ENCODE measurements at regions not wholly inside any gene's neighbourhood (a gene's known extent, or its start where the extent isn't known, plus 50 kb on each side); places are given as distances from the start of the nearest gene placed in this dataset.

DNA sequence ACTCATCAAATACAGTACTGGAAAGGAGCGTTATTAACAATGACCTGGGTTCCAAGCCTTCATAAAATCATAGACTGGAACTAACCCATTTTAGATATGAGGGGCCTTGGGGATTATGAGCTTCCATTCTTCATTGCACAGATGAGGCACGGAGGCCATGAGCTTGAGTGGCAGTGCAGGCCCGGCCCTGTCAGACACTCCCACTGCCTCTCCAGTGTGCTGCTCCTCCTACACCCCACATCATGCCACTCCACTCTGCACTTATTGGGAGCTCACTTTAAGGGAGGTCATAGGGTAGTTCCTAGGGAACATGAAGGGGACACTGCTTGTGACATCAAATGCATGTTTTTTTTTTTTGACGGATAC, 77.9 kb downstream of the TSN start:
- FAIRE-seq: no peak
- TF ChIP-seq, protein P1, sequence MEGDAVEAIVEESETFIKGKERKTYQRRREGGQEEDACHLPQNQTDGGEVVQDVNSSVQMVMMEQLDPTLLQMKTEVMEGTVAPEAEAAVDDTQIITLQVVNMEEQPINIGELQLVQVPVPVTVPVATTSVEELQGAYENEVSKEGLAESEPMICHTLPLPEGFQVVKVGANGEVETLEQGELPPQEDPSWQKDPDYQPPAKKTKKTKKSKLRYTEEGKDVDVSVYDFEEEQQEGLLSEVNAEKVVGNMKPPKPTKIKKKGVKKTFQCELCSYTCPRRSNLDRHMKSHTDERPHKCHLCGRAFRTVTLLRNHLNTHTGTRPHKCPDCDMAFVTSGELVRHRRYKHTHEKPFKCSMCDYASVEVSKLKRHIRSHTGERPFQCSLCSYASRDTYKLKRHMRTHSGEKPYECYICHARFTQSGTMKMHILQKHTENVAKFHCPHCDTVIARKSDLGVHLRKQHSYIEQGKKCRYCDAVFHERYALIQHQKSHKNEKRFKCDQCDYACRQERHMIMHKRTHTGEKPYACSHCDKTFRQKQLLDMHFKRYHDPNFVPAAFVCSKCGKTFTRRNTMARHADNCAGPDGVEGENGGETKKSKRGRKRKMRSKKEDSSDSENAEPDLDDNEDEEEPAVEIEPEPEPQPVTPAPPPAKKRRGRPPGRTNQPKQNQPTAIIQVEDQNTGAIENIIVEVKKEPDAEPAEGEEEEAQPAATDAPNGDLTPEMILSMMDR (IDR thresholded peaks at IDR 0.05; ENCODE audit: borderline replicate concordance, extremely low read depth, insufficient read depth): no peak
- no peak overlapping the region for H3K27ac ChIP-seq (ENCODE audit: low read depth in 2 of 2, low read length in 2 of 2)
- intact Hi-C loops (cut with DNase I): no loop called here
- no peaks in the 10 kb centered on the region for H3K9me3 ChIP-seq (ENCODE audit: control insufficient read depth in 2 of 3, insufficient read depth in 1 of 3, low read length in 3 of 3)
- no peaks in the 10 kb centered on the region for H3K4me1 ChIP-seq (ENCODE audit: control insufficient read depth in 2 of 3, insufficient read depth in 2 of 3, low read depth in 1 of 3, low read length in 3 of 3)
- no peak overlapping the region for H3K4me3 ChIP-seq (ENCODE audit: low read length in 3 of 3)
- H3K27me3 ChIP-seq (ENCODE audit: control insufficient read depth, insufficient read depth, low read length): no peaks in the 10 kb centered on the region
- no peaks in the 10 kb centered on the region for H3K36me3 ChIP-seq (ENCODE audit: control insufficient read depth in 2 of 3, insufficient read depth in 3 of 3, low read length in 3 of 3)
- DNase-seq: no peak
- no peak overlapping the region for H3K9ac ChIP-seq (ENCODE audit: low read length in 3 of 3)

DNA sequence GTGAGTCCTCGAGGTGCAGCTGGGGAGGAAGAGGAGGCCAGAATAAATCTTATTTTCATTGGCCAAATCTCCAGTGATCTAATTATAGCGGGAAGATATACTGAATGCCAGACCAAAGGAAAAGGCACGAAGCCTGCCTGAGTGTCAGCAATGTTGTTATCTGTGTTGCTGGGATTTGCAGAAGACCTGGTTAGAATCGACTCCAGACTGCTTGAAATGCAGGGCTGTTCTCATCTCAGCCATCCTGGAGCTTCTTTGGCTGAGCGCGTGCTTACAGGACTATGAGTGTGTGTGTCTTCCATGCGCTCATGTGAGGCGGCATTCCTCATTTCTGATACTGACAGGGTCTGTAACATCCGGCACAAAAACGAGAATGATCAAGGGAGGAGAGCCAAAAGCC, 81.2 kb downstream of the TSN start:
- FAIRE-seq: no peak
- Histone ChIP-seq H3K36me3 (ENCODE audit: control insufficient read depth in 2 of 3, insufficient read depth in 3 of 3, low read length in 3 of 3) (no peaks in the 10 kb centered on the region), H3K9ac (ENCODE audit: low read length in 3 of 3) (no peak overlapping the region), H3K4me1 (ENCODE audit: control insufficient read depth in 2 of 3, insufficient read depth in 2 of 3, low read depth in 1 of 3, low read length in 3 of 3) (no peaks in the 10 kb centered on the region), H3K9me3 (ENCODE audit: control insufficient read depth in 2 of 3, insufficient read depth in 1 of 3, low read length in 3 of 3) (no peaks in the 10 kb centered on the region), H3K27ac (ENCODE audit: low read depth in 2 of 2, low read length in 2 of 2) (no peak overlapping the region), H3K27me3 (ENCODE audit: control insufficient read depth, insufficient read depth, low read length) (no peaks in the 10 kb centered on the region), H3K4me3 (ENCODE audit: low read length in 3 of 3) (no peak overlapping the region)
- intact Hi-C loops (cut with DNase I): no loop called here
- DNase-seq: no peak
- TF ChIP-seq, protein P1 (IDR thresholded peaks at IDR 0.05; ENCODE audit: borderline replicate concordance, extremely low read depth, insufficient read depth): no peak

DNA sequence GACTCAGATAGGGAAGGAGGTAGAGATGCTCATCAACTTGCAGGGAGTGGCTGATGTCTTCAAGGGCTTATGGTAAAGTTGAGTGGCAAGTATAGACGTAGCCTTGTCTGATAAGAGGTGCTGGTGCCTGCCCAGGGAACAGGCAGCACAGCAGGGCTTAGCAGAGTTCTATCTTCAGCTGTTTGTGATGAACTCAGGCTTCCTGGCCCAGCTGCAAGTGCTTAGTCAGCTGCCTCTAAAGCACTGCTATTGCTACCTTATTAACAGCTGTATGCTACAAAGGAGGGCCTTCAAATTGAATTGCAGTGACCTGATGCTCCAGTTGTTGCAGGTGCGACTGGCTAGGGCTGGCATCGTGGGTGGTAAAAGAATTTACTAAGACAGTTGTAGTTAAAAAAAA, 82.1 kb downstream of the TSN start:
- FAIRE-seq (no peak), DNase-seq (no peak)
- intact Hi-C loops (cut with DNase I): no loop called here
- Histone ChIP-seq H3K27me3 (ENCODE audit: control insufficient read depth, insufficient read depth, low read length) (no peaks in the 10 kb centered on the region), H3K36me3 (ENCODE audit: control insufficient read depth in 2 of 3, insufficient read depth in 3 of 3, low read length in 3 of 3) (no peaks in the 10 kb centered on the region), H3K9ac (ENCODE audit: low read length in 3 of 3) (no peak overlapping the region), H3K4me3 (ENCODE audit: low read length in 3 of 3) (no peak overlapping the region), H3K9me3 (ENCODE audit: control insufficient read depth in 2 of 3, insufficient read depth in 1 of 3, low read length in 3 of 3) (no peaks in the 10 kb centered on the region), H3K4me1 (ENCODE audit: control insufficient read depth in 2 of 3, insufficient read depth in 2 of 3, low read depth in 1 of 3, low read length in 3 of 3) (no peaks in the 10 kb centered on the region), H3K27ac (ENCODE audit: low read depth in 2 of 2, low read length in 2 of 2) (no peak overlapping the region)
- TF ChIP-seq, protein P1 (IDR thresholded peaks at IDR 0.05; ENCODE audit: borderline replicate concordance, extremely low read depth, insufficient read depth): no peak

DNA sequence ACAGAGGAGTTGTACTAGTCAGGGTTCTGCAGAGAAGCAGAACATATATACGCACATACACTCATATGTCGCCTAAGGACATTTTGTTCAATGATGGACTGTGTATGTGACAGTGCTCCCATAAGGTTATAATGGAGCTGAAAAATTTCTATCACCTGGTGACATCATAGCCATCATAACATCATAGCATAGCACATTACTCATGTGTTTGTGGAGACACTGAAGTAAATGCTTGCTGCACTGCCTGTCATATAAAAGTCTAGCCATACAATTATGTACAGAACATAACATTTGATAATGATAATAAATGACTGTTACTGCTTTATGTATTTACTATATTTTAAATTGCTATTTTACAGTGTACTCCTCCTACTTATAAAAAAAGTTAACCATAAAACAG, 83.1 kb downstream of the TSN start:
- no peak overlapping the region for H3K4me3 ChIP-seq (ENCODE audit: low read length in 3 of 3)
- no peaks in the 10 kb centered on the region for H3K36me3 ChIP-seq (ENCODE audit: control insufficient read depth in 2 of 3, insufficient read depth in 3 of 3, low read length in 3 of 3)
- no peaks in the 10 kb centered on the region for H3K27me3 ChIP-seq (ENCODE audit: control insufficient read depth, insufficient read depth, low read length)
- TF ChIP-seq, protein P1 (IDR thresholded peaks at IDR 0.05; ENCODE audit: borderline replicate concordance, extremely low read depth, insufficient read depth): no peak
- no peak for FAIRE-seq
- H3K9me3 ChIP-seq (ENCODE audit: control insufficient read depth in 2 of 3, insufficient read depth in 1 of 3, low read length in 3 of 3): no peaks in the 10 kb centered on the region
- no peak overlapping the region for H3K27ac ChIP-seq (ENCODE audit: low read depth in 2 of 2, low read length in 2 of 2)
- intact Hi-C loops (cut with DNase I): no loop called here
- H3K9ac ChIP-seq (ENCODE audit: low read length in 3 of 3): no peak overlapping the region
- no peaks in the 10 kb centered on the region for H3K4me1 ChIP-seq (ENCODE audit: control insufficient read depth in 2 of 3, insufficient read depth in 2 of 3, low read depth in 1 of 3, low read length in 3 of 3)
- no peak for DNase-seq
